HepG2 (cell line): ENCODE measurements at regions not wholly inside any gene's neighbourhood (a gene's known extent, or its start where the extent isn't known, plus 50 kb on each side); places are given as distances from the start of the nearest gene placed in this dataset.

ENCODE experiments used
- ATAC-seq: fragments of 200-7000 bp; cut with Tn5 transposase; 3 replicates; pipeline ENCODE4 v1.9.1; 2020; ENCODE audit warnings: mild to moderate bottlenecking, moderate library complexity
- BruUV-seq: library from RNA; stranded (reverse); fragments of 400-500 nt; replicated peaks from 2 replicates; lab custom pipeline; 2021; lab: Mats Ljungman, UMichigan
- CTCF ChIA-PET: fragments of 300-600 bp; formaldehyde crosslinking; extraction: SDS; loops from one replicate; lab custom pipeline; 2021; ENCODE audit warnings: low total read pairs, inconsistent platforms, low intra/inter-chr PET ratio; lab: Yijun Ruan, JAX
- POLR2A ChIA-PET: fragments of 350-600 bp; sonication (Branson Sonifier 250); formaldehyde crosslinking; loops from one replicate; lab custom pipeline; 2020; ENCODE audit warnings: antibody characterized with exemption, inconsistent platforms; lab: Yijun Ruan, JAX
- DNase-seq: peaks from one replicate; pipeline ENCODE4 v3.0.0-alpha.2; 2015; ENCODE audit warnings: low spot score
- FAIRE-seq: peaks from 3 replicates; lab custom pipeline; 2011; peaks lifted over from hg19 to GRCh38; lab: Jason Lieb, UNC
- H2AFZ ChIP-seq: one replicate; pipeline ENCODE4 v1.6.1; 2011; ENCODE audit warnings: low read length, inconsistent platforms
- H3K27ac ChIP-seq: fragments of 300-600 bp; 3 replicates; pipeline ENCODE4 v1.8.0; 2011; ENCODE audit warnings: mixed run types, mild to moderate bottlenecking, mixed read lengths, low read length, inconsistent platforms; ENCODE audit not compliant: insufficient read depth; ENCODE audit errors: extremely low read length
- H3K27me3 ChIP-seq, 2 experiments: fragments of 200-600 bp in 1 of 2; 2 replicates in 1 of 2; 3 replicates in 1 of 2; pipeline versions ENCODE4 v1.6.0 to v1.8.0; 2011; ENCODE audit warnings: low read length in 2 of 2, mild to moderate bottlenecking in 2 of 2, moderate library complexity in 2 of 2, inconsistent platforms in 1 of 2; ENCODE audit not compliant: insufficient read depth in 2 of 2, control insufficient read depth in 1 of 2
- H3K36me3 ChIP-seq, 2 experiments: fragments of 200-600 bp in 1 of 2; replicated peaks in 1 of 2; 2 replicates in 1 of 2; 3 replicates in 1 of 2; pipeline versions ENCODE4 v1.5.1 to v1.8.0; 2011; ENCODE audit warnings: low read length in 2 of 2, inconsistent platforms in 1 of 2; ENCODE audit not compliant: insufficient read depth in 2 of 2, control insufficient read depth in 1 of 2
- H3K4me1 ChIP-seq: 2 replicates; pipeline ENCODE4 v1.5.1; 2012; ENCODE audit warnings: low read length, inconsistent platforms; ENCODE audit not compliant: insufficient read depth
- H3K4me2 ChIP-seq: 2 replicates; pipeline ENCODE4 v1.6.0; 2011; ENCODE audit warnings: low read depth, low read length, inconsistent platforms
- H3K4me3 ChIP-seq, 3 experiments: fragments of 200-600 bp in 1 of 3; sonication (generic), shearing (Covaris generic) in 1 of 3; replicated peaks in 1 of 3; 2 replicates each; pipeline ENCODE4 v1.5.1; 2011 to 2016; ENCODE audit warnings: low read length in 3 of 3, inconsistent platforms in 2 of 3, low read depth in 2 of 3, mild to moderate bottlenecking in 2 of 3, control low read depth in 1 of 3, mixed read lengths in 1 of 3; ENCODE audit not compliant: insufficient read depth in 1 of 3
- H3K79me2 ChIP-seq: one replicate; pipeline ENCODE4 v1.6.1; 2011; ENCODE audit warnings: low read length, inconsistent platforms; ENCODE audit not compliant: insufficient read depth
- H3K9ac ChIP-seq: 2 replicates; pipeline ENCODE4 v1.6.0; 2011; ENCODE audit warnings: mild to moderate bottlenecking, low read depth, low read length, inconsistent platforms; ENCODE audit not compliant: insufficient read depth
- H3K9me3 ChIP-seq: 2 replicates; pipeline ENCODE4 v1.5.1; 2012; ENCODE audit warnings: mild to moderate bottlenecking, low read length
- H4K20me1 ChIP-seq: 2 replicates; pipeline ENCODE4 v1.6.0; 2011; ENCODE audit warnings: inconsistent platforms, mild to moderate bottlenecking, low read length, moderate library complexity; ENCODE audit not compliant: insufficient read depth
- FOSL1 ChIP-seq: sonication (generic); formaldehyde crosslinking; IDR thresholded peaks from 2 replicates; pipeline ENCODE4 v1.9.0; 2021; ENCODE audit warnings: missing genetic modification reagents, borderline replicate concordance
- GLI4 ChIP-seq: sonication (generic); formaldehyde crosslinking; IDR thresholded peaks from 2 replicates; pipeline ENCODE4 v1.5.1; 2020; ENCODE audit warnings: missing genetic modification reagents, mild to moderate bottlenecking, moderate library complexity, borderline replicate concordance
- RARG ChIP-seq: sonication (generic); formaldehyde crosslinking; IDR thresholded peaks from 2 replicates; pipeline ENCODE4 v1.4.0; 2020; ENCODE audit warnings: low read depth, mild to moderate bottlenecking, missing genetic modification reagents
- TAF15 ChIP-seq: fragments of 200-400 bp; formaldehyde crosslinking; IDR thresholded peaks from one replicate; pipeline ENCODE4 v1.6.1; 2018; ENCODE audit warnings: mild to moderate bottlenecking, low read depth, low read length; ENCODE audit not compliant: poor library complexity, severe bottlenecking
- YEATS4 ChIP-seq: sonication (generic); formaldehyde crosslinking; IDR thresholded peaks from 2 replicates; pipeline ENCODE4 v1.4.0; 2020; ENCODE audit warnings: missing genetic modification reagents, borderline replicate concordance
- ZNF484 ChIP-seq: sonication (generic); formaldehyde crosslinking; IDR thresholded peaks from 2 replicates; pipeline ENCODE4 v1.5.1; 2020; ENCODE audit warnings: mild to moderate bottlenecking, low read depth, missing genetic modification reagents, borderline replicate concordance
- WGBS: methylation state at CpG from one replicate; pipeline ENCODE4 v1.1.6; 2017; ENCODE audit warnings: low lambda C conversion rate; 5-methylcytosine and 5-hydroxymethylcytosine counted together
- in situ Hi-C: cut with HindIII; loops from 2 replicates; pipeline ENCODE4 v1.10.0; 2017; ENCODE audit warnings: low pct_unique_long_range_greater_than_20kb; ENCODE audit not compliant: extremely low pct_ligation_motif_present
- intact Hi-C: fragments of 100-400 bp; cut with micrococcal nuclease; formaldehyde crosslinking; loops from one replicate; pipeline ENCODE4 v1.10.0; 2022; ENCODE audit not compliant: unreplicated experiment
- TF ChIP-seq, protein P1 (sequence below), 2 experiments: sonication (generic) in 1 of 2; formaldehyde crosslinking in 1 of 2; IDR thresholded peaks; 2 replicates each; pipeline versions ENCODE4 v1.5.1 to v1.6.1; 2011 to 2020; ENCODE audit warnings: borderline replicate concordance in 1 of 2, low read depth in 1 of 2, low read length in 1 of 2, mild to moderate bottlenecking in 1 of 2, missing genetic modification reagents in 1 of 2, moderate library complexity in 1 of 2
- TF ChIP-seq, protein P2 (sequence below): sonication (generic); formaldehyde crosslinking; IDR thresholded peaks from 2 replicates; pipeline ENCODE4 v1.5.0; 2020; ENCODE audit warnings: missing genetic modification reagents
- TF ChIP-seq, protein P3 (sequence below): sonication (generic); formaldehyde crosslinking; IDR thresholded peaks from 2 replicates; pipeline ENCODE4 v1.5.0; 2020; ENCODE audit warnings: missing genetic modification reagents

DNA sequence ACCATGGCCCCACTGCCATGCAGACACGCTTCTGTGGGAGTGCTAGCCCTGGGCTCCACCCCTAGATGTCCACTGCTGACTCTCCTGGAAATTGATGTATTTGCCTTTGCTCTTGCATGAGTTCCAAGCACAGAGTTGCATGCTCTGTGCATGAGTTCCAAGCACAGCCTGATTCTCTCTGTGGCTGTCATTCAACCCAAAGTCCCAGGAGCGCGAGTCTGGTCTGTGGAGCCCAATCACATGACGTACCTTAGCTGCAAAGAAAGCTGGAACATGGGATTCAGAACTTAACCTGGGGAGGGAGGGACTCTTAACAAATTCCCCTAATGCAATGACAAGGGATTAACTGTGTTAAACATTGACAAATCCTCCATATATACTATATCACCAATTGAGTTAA is 114.3 kb upstream of the SLC24A3 start:
- Histone ChIP-seq H2AFZ (no peak overlapping the region), H3K36me3 (no peaks in the 10 kb centered on the region), H3K79me2 (no peaks in the 10 kb centered on the region), H3K27me3 (peaks cover 2 to 3% of the 10 kb centered on the region in 2 experiments; a peak in 2 of 5 replicates), H3K4me3 (no peak overlapping the region), H3K4me1 (peaks cover 6% of the 10 kb centered on the region; the same call in 1 of the 2 replicates), H3K9ac (no peak overlapping the region), H3K27ac (no peak overlapping the region), H3K9me3 (no peaks in the 10 kb centered on the region), H4K20me1 (no peaks in the 10 kb centered on the region), H3K4me2 (no peak overlapping the region)
- TF ChIP-seq, protein P1, sequence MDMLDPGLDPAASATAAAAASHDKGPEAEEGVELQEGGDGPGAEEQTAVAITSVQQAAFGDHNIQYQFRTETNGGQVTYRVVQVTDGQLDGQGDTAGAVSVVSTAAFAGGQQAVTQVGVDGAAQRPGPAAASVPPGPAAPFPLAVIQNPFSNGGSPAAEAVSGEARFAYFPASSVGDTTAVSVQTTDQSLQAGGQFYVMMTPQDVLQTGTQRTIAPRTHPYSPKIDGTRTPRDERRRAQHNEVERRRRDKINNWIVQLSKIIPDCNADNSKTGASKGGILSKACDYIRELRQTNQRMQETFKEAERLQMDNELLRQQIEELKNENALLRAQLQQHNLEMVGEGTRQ (IDR thresholded peaks at IDR 0.05; ENCODE audit: low read depth, low read length): no peak
- TF ChIP-seq, protein P1 (CRISPR knock-in tag; IDR thresholded peaks at IDR 0.05; ENCODE audit: borderline replicate concordance): no peak
- TF ChIP-seq TAF15 (no peak), RARG (CRISPR knock-in tag) (no peak), GLI4 (CRISPR knock-in tag) (no peak), FOSL1 (no peak), YEATS4 (no peak), ZNF484 (CRISPR knock-in tag) (no peak)
- TF ChIP-seq, protein P2, sequence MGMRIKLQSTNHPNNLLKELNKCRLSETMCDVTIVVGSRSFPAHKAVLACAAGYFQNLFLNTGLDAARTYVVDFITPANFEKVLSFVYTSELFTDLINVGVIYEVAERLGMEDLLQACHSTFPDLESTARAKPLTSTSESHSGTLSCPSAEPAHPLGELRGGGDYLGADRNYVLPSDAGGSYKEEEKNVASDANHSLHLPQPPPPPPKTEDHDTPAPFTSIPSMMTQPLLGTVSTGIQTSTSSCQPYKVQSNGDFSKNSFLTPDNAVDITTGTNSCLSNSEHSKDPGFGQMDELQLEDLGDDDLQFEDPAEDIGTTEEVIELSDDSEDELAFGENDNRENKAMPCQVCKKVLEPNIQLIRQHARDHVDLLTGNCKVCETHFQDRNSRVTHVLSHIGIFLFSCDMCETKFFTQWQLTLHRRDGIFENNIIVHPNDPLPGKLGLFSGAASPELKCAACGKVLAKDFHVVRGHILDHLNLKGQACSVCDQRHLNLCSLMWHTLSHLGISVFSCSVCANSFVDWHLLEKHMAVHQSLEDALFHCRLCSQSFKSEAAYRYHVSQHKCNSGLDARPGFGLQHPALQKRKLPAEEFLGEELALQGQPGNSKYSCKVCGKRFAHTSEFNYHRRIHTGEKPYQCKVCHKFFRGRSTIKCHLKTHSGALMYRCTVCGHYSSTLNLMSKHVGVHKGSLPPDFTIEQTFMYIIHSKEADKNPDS (CRISPR knock-in tag): no peak
- TF ChIP-seq, protein P3, sequence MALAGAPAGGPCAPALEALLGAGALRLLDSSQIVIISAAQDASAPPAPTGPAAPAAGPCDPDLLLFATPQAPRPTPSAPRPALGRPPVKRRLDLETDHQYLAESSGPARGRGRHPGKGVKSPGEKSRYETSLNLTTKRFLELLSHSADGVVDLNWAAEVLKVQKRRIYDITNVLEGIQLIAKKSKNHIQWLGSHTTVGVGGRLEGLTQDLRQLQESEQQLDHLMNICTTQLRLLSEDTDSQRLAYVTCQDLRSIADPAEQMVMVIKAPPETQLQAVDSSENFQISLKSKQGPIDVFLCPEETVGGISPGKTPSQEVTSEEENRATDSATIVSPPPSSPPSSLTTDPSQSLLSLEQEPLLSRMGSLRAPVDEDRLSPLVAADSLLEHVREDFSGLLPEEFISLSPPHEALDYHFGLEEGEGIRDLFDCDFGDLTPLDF: no peak
- POLR2A ChIA-PET: no interaction called here
- 33% methylated on average over 4 of the region's 4 CpGs for WGBS
- FAIRE-seq (no peak), ATAC-seq (no peak), DNase-seq (no peak)
- BruUV-seq: no TSS peak
- CTCF ChIA-PET: no interaction called here
- in situ Hi-C loops: no loop called here
- intact Hi-C loops: no loop called here
